HepG2 (cell line): ENCODE measurements at regions not wholly inside any gene's neighbourhood (a gene's known extent, or its start where the extent isn't known, plus 50 kb on each side); places are given as distances from the start of the nearest gene placed in this dataset.

Experiments
- ATAC-seq: fragments of 200-7000 bp; cut with Tn5 transposase; 3 replicates; pipeline ENCODE4 v1.9.1; 2020; ENCODE audit warnings: mild to moderate bottlenecking, moderate library complexity
- BruUV-seq: library from RNA; stranded (reverse); fragments of 400-500 nt; replicated peaks from 2 replicates; lab custom pipeline; 2021; lab: Mats Ljungman, UMichigan
- CTCF ChIA-PET: fragments of 300-600 bp; formaldehyde crosslinking; extraction: SDS; loops from one replicate; lab custom pipeline; 2021; ENCODE audit warnings: low total read pairs, inconsistent platforms, low intra/inter-chr PET ratio; lab: Yijun Ruan, JAX
- POLR2A ChIA-PET: fragments of 350-600 bp; sonication (Branson Sonifier 250); formaldehyde crosslinking; loops from one replicate; lab custom pipeline; 2020; ENCODE audit warnings: antibody characterized with exemption, inconsistent platforms; lab: Yijun Ruan, JAX
- DNase-seq: peaks from one replicate; pipeline ENCODE4 v3.0.0-alpha.2; 2015; ENCODE audit warnings: low spot score
- FAIRE-seq: peaks from 3 replicates; lab custom pipeline; 2011; peaks lifted over from hg19 to GRCh38; lab: Jason Lieb, UNC
- H2AFZ ChIP-seq: one replicate; pipeline ENCODE4 v1.6.1; 2011; ENCODE audit warnings: low read length, inconsistent platforms
- H3K27ac ChIP-seq: fragments of 300-600 bp; 3 replicates; pipeline ENCODE4 v1.8.0; 2011; ENCODE audit warnings: mixed run types, mild to moderate bottlenecking, mixed read lengths, low read length, inconsistent platforms; ENCODE audit not compliant: insufficient read depth; ENCODE audit errors: extremely low read length
- H3K27me3 ChIP-seq, 2 experiments: fragments of 200-600 bp in 1 of 2; 2 replicates in 1 of 2; 3 replicates in 1 of 2; pipeline versions ENCODE4 v1.6.0 to v1.8.0; 2011; ENCODE audit warnings: low read length in 2 of 2, mild to moderate bottlenecking in 2 of 2, moderate library complexity in 2 of 2, inconsistent platforms in 1 of 2; ENCODE audit not compliant: insufficient read depth in 2 of 2, control insufficient read depth in 1 of 2
- H3K36me3 ChIP-seq, 2 experiments: fragments of 200-600 bp in 1 of 2; replicated peaks in 1 of 2; 2 replicates in 1 of 2; 3 replicates in 1 of 2; pipeline versions ENCODE4 v1.5.1 to v1.8.0; 2011; ENCODE audit warnings: low read length in 2 of 2, inconsistent platforms in 1 of 2; ENCODE audit not compliant: insufficient read depth in 2 of 2, control insufficient read depth in 1 of 2
- H3K4me1 ChIP-seq: 2 replicates; pipeline ENCODE4 v1.5.1; 2012; ENCODE audit warnings: low read length, inconsistent platforms; ENCODE audit not compliant: insufficient read depth
- H3K4me2 ChIP-seq: 2 replicates; pipeline ENCODE4 v1.6.0; 2011; ENCODE audit warnings: low read depth, low read length, inconsistent platforms
- H3K4me3 ChIP-seq, 3 experiments: fragments of 200-600 bp in 1 of 3; sonication (generic), shearing (Covaris generic) in 1 of 3; replicated peaks in 1 of 3; 2 replicates each; pipeline ENCODE4 v1.5.1; 2011 to 2016; ENCODE audit warnings: low read length in 3 of 3, inconsistent platforms in 2 of 3, low read depth in 2 of 3, mild to moderate bottlenecking in 2 of 3, control low read depth in 1 of 3, mixed read lengths in 1 of 3; ENCODE audit not compliant: insufficient read depth in 1 of 3
- H3K79me2 ChIP-seq: one replicate; pipeline ENCODE4 v1.6.1; 2011; ENCODE audit warnings: low read length, inconsistent platforms; ENCODE audit not compliant: insufficient read depth
- H3K9ac ChIP-seq: 2 replicates; pipeline ENCODE4 v1.6.0; 2011; ENCODE audit warnings: mild to moderate bottlenecking, low read depth, low read length, inconsistent platforms; ENCODE audit not compliant: insufficient read depth
- H3K9me3 ChIP-seq: 2 replicates; pipeline ENCODE4 v1.5.1; 2012; ENCODE audit warnings: mild to moderate bottlenecking, low read length
- H4K20me1 ChIP-seq: 2 replicates; pipeline ENCODE4 v1.6.0; 2011; ENCODE audit warnings: inconsistent platforms, mild to moderate bottlenecking, low read length, moderate library complexity; ENCODE audit not compliant: insufficient read depth
- GATA4 ChIP-seq: sonication (generic); IDR thresholded peaks from 2 replicates; pipeline ENCODE4 v1.6.1; 2016; ENCODE audit warnings: antibody characterized with exemption, low read depth, borderline replicate concordance
- GLMP ChIP-seq: sonication (generic); formaldehyde crosslinking; IDR thresholded peaks from 2 replicates; pipeline ENCODE4 v1.9.0; 2021; ENCODE audit warnings: missing genetic modification reagents, mild to moderate bottlenecking, borderline replicate concordance
- HMG20B ChIP-seq: conservative IDR thresholded peaks from 2 replicates; pipeline ENCODE4 v1.6.1; 2016; ENCODE audit warnings: missing genetic modification reagents, missing compliant biosample characterization
- KDM1A ChIP-seq: IDR thresholded peaks from 2 replicates; pipeline ENCODE4 v1.6.1; 2016; ENCODE audit warnings: missing compliant biosample characterization
- MTA3 ChIP-seq: sonication (generic); formaldehyde crosslinking; IDR thresholded peaks from 2 replicates; pipeline ENCODE4 v1.4.0; 2020; ENCODE audit warnings: missing genetic modification reagents
- NAIF1 ChIP-seq: sonication (generic); formaldehyde crosslinking; IDR thresholded peaks from 2 replicates; pipeline ENCODE4 v1.5.0; 2020; ENCODE audit warnings: mild to moderate bottlenecking, missing genetic modification reagents, borderline replicate concordance
- SUZ12 ChIP-seq: fragments of 150-350 bp; IDR thresholded peaks from 2 replicates; pipeline ENCODE4 v1.6.1; 2014; ENCODE audit warnings: low read depth, low read length
- TFE3 ChIP-seq: IDR thresholded peaks from 2 replicates; pipeline ENCODE4 v1.6.1; 2016
- ZFYVE20 ChIP-seq: sonication (generic); formaldehyde crosslinking; IDR thresholded peaks from 2 replicates; pipeline ENCODE4 v1.8.0; 2023; ENCODE audit warnings: low read depth, mild to moderate bottlenecking, moderate library complexity, missing genetic modification reagents, borderline replicate concordance
- ZNF138 ChIP-seq: sonication (generic); formaldehyde crosslinking; IDR thresholded peaks from 2 replicates; pipeline ENCODE4 v1.5.0; 2020; ENCODE audit warnings: mild to moderate bottlenecking, low read depth, missing genetic modification reagents
- ZNF160 ChIP-seq: sonication (generic); formaldehyde crosslinking; IDR thresholded peaks from 2 replicates; pipeline ENCODE4 v1.8.0; 2022; ENCODE audit warnings: mild to moderate bottlenecking, inconsistent platforms, missing genetic modification reagents
- ZNF17 ChIP-seq: sonication (generic); formaldehyde crosslinking; IDR thresholded peaks from 2 replicates; pipeline ENCODE4 v1.5.0; 2020; ENCODE audit warnings: mild to moderate bottlenecking, missing genetic modification reagents
- ZNF225 ChIP-seq: sonication (generic); formaldehyde crosslinking; IDR thresholded peaks from 2 replicates; pipeline ENCODE4 v1.4.0; 2020; ENCODE audit warnings: mild to moderate bottlenecking, missing genetic modification reagents
- ZNF230 ChIP-seq: sonication (generic); formaldehyde crosslinking; IDR thresholded peaks from 2 replicates; pipeline ENCODE4 v1.4.0; 2020; ENCODE audit warnings: mild to moderate bottlenecking, missing genetic modification reagents
- ZNF382 ChIP-seq: sonication (generic); formaldehyde crosslinking; IDR thresholded peaks from 2 replicates; pipeline ENCODE4 v1.5.0; 2020; ENCODE audit warnings: missing genetic modification reagents, mild to moderate bottlenecking, borderline replicate concordance
- ZNF547 ChIP-seq: sonication (generic); formaldehyde crosslinking; IDR thresholded peaks from 2 replicates; pipeline ENCODE4 v1.5.1; 2020; ENCODE audit warnings: mild to moderate bottlenecking, missing genetic modification reagents
- ZNF713 ChIP-seq: sonication (generic); formaldehyde crosslinking; IDR thresholded peaks from 2 replicates; pipeline ENCODE4 v1.4.0; 2020; ENCODE audit warnings: mild to moderate bottlenecking, missing genetic modification reagents
- WGBS: methylation state at CpG from one replicate; pipeline ENCODE4 v1.1.6; 2017; ENCODE audit warnings: low lambda C conversion rate; 5-methylcytosine and 5-hydroxymethylcytosine counted together
- in situ Hi-C: cut with HindIII; loops from 2 replicates; pipeline ENCODE4 v1.10.0; 2017; ENCODE audit warnings: low pct_unique_long_range_greater_than_20kb; ENCODE audit not compliant: extremely low pct_ligation_motif_present
- intact Hi-C: fragments of 100-400 bp; cut with micrococcal nuclease; formaldehyde crosslinking; loops from one replicate; pipeline ENCODE4 v1.10.0; 2022; ENCODE audit not compliant: unreplicated experiment

- ChIA-PET POLR2A (no interaction called here), CTCF (no interaction called here)
- intact Hi-C loops: no loop called here
- Histone ChIP-seq H3K4me2 (no peak overlapping the region), H3K79me2 (no peaks in the 10 kb centered on the region), H3K9ac (no peak overlapping the region), H3K27ac (no peak overlapping the region), H3K27me3 (peaks cover 1 to 12% of the 10 kb centered on the region in 2 experiments; a peak in 1 of 5 replicates), H3K9me3 (no peaks in the 10 kb centered on the region), H2AFZ (no peak overlapping the region), H3K4me3 (no peak overlapping the region), H3K36me3 (no peaks in the 10 kb centered on the region), H3K4me1 (no peaks in the 10 kb centered on the region), H4K20me1 (no peaks in the 10 kb centered on the region)
- in situ Hi-C loops: no loop called here
- TF ChIP-seq MTA3 (no peak), ZNF225 (CRISPR knock-in tag) (no peak), TFE3 (no peak), ZNF713 (CRISPR knock-in tag) (no peak), ZNF382 (CRISPR knock-in tag) (no peak)
- DNase-seq (no peak), FAIRE-seq (no peak), ATAC-seq (no peak)
- 0% methylated on average over 1 of the region's 1 CpG for WGBS
- BruUV-seq: no TSS peak
Measured at GRCh38 chr5:173438951-173439350, 110.7 kb upstream of the STC2 start.

- Histone ChIP-seq H3K79me2 (no peaks in the 10 kb centered on the region), H3K9me3 (no peaks in the 10 kb centered on the region), H3K27ac (no peak overlapping the region), H3K4me3 (no peak overlapping the region), H3K4me1 (no peaks in the 10 kb centered on the region), H3K9ac (no peak overlapping the region), H2AFZ (no peak overlapping the region), H3K4me2 (no peak overlapping the region), H4K20me1 (no peaks in the 10 kb centered on the region), H3K27me3 (0 out of 5 replicates have a peak, but pooled peaks cover 1 to 7% of the 10 kb centered on the region in 2 experiments), H3K36me3 (no peaks in the 10 kb centered on the region)
- intact Hi-C loops (no loop called here), in situ Hi-C loops (no loop called here)
- no peak for FAIRE-seq
- TF ChIP-seq SUZ12 (no peak), ZNF230 (CRISPR knock-in tag) (no peak), ZFYVE20 (CRISPR knock-in tag) (no peak), ZNF17 (CRISPR knock-in tag) (no peak), GLMP (CRISPR knock-in tag) (no peak), ZNF138 (no peak), NAIF1 (no peak), ZNF160 (CRISPR knock-in tag) (no peak), HMG20B (CRISPR knock-in tag) (no peak), GATA4 (no peak), KDM1A (CRISPR knock-in tag) (no peak), ZNF547 (CRISPR knock-in tag) (no peak)
- ATAC-seq: no peak
- DNase-seq: no peak
- CTCF ChIA-PET: no interaction called here
- POLR2A ChIA-PET: no interaction called here
- no TSS peak for BruUV-seq
- 70% methylated on average over 15 of the region's 15 CpGs for WGBS
Measured at GRCh38 chr5:173435447-173435846, 107.2 kb upstream of the STC2 start.
